ENCODE measurements at regions not wholly inside any gene's neighbourhood (a gene's known extent, or its start where the extent isn't known, plus 50 kb on each side); places are given as distances from the start of the nearest gene placed in this dataset.

DNA sequence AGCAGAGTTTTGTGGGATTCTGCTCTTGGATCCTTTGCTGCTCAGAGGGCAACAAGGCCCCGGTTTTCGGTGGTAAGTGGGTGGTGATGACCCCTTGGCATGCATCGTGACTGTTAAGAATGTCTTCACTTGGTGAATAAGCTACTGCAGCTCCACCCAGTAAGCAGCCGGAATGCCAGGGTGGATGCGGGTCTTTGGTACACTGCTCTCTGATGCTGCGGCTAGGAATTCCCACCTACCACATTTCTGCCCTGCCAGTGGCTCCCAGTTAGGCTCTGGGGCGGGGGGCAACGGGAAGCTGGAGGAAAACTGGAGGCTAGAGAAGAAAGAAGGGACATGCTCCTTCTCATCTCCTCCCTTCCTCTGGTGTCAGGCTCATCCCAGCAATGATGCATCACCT, 180.4 kb upstream of the GALNT2 start:
- TF ChIP-seq, protein P1, sequence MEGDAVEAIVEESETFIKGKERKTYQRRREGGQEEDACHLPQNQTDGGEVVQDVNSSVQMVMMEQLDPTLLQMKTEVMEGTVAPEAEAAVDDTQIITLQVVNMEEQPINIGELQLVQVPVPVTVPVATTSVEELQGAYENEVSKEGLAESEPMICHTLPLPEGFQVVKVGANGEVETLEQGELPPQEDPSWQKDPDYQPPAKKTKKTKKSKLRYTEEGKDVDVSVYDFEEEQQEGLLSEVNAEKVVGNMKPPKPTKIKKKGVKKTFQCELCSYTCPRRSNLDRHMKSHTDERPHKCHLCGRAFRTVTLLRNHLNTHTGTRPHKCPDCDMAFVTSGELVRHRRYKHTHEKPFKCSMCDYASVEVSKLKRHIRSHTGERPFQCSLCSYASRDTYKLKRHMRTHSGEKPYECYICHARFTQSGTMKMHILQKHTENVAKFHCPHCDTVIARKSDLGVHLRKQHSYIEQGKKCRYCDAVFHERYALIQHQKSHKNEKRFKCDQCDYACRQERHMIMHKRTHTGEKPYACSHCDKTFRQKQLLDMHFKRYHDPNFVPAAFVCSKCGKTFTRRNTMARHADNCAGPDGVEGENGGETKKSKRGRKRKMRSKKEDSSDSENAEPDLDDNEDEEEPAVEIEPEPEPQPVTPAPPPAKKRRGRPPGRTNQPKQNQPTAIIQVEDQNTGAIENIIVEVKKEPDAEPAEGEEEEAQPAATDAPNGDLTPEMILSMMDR (conservative IDR thresholded peaks at IDR 0.05) = no peak
- peak overlapping the region; percentile 46 for H3K27ac ChIP-seq

DNA sequence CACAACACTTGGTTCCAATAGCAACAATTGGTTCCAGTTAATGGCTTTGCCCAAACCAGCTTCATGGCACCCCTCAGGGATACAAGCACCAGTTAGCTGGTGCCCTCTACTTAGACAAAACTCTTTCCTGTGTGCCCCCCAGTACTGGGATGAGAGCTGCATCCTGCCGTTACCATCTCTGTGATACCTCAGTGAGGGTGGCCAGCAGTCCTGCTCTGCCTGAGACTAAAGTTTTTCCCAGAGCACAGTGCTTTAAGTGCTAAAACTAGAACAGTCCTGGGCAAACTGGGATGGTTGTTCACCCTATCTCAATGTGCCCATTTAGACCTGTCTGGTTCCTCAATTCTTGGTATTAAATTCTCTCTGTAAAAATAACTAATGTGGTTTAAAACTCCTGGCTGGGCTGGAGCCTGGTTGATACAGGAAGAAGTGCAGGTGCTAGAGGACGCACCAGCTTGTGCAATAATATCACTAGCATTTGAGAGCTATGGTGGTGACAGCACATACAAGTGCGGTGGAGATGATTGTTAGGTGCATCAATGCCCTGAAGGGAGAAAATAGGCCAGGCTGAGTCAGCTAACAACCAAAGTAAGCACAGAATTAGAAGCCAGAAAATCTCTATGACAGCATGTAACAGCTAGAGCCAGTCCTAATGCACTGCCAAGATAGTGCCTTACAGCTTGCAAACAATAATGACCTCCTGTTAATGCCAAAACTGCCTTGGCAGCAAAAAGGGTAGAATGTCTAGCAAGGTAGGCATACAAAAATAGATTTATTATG, 179.8 kb upstream of the GALNT2 start:
- peak overlapping the region; percentile 46 for H3K27ac ChIP-seq
- TF ChIP-seq, protein P1 (conservative IDR thresholded peaks at IDR 0.05) = no peak

DNA sequence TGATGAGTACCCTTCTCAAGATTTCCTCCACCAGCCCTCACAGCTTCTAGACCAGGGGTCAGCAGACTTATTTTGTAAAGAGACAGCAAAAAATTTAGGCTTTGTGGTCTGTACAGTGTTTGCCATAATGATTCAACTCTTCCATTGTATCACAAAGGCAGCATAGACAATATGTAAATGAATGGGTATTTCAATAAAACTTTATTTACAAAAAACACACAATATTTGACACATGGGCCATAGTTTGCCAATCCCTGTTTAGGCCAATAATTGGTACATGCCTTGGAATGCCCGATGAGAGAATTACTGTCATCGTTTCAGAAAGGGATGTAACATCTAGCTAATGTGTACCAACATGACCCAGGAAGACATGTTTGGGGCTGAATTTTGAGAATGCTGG, 178.9 kb upstream of the GALNT2 start:
- TF ChIP-seq, protein P1 (conservative IDR thresholded peaks at IDR 0.05) = no peak
- peak overlapping the region; percentile 46 for H3K27ac ChIP-seq

DNA sequence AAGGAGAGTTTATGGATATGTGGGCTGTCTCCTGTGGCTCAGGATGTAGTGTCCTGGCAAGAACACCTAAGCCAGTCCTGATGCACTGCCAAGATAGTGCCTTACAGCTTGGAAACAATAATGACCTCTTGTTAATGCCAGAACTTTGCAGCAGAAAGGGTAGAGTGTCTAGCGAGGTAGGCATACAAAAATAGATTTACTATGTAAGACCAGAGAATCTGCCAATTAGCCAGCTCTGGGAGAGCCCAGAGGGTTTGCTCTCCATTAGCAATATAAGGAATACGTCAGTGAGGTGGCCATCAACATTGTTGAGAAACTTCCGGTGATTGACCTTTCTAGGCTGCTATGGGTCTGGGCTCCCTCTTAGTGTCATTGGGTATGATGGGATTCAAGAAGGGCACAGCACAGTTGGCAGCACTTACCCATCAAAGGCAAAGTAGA, 178.5 kb upstream of the GALNT2 start:
- H3K27ac ChIP-seq = peak overlapping the region; percentile 46
- TF ChIP-seq, protein P1 (conservative IDR thresholded peaks at IDR 0.05) = no peak

DNA sequence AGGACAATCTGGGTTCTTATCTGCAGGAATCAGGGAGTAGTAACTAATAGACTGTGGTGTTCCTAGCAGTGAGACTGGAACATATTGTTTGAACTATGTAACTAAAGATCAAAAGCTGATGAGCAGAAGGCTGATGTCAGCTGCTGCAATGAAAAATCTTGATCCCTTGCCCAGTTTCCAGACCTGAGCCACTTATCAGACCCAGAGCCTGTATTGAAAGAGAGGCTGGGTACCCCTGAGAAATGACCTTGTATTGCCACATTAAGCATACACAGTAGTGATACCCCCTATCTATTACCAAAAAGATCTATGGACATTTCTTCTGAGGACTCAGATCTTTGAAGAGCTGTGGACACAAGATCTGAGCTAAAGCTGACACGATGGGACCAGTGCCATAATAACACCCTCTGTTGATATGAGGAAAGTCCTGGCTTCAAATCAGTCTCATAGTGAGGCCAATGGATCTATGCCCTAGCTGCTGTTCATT, 178.0 kb upstream of the GALNT2 start:
- TF ChIP-seq, protein P1 (conservative IDR thresholded peaks at IDR 0.05) = no peak
- no peak overlapping the region for H3K27ac ChIP-seq

DNA sequence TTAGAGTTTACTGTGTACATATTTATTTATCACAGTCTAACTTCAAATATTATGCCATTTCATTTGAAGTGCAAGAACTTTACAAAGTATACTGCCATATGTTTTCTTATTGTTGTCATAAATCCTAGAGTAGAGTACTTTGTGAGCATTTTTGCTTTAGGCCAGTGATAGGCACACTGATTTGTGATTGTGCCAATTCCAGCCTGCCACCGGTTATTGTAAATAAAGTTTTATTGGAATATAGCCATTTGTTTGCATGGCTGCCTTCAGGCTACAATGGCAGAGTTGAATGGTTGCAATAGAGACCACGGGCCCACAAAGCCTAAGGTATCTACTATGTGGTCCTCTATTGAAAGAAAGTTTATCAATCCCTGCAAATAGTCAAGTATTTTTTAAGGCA, 175.8 kb upstream of the GALNT2 start:
- H3K27ac ChIP-seq = no peak overlapping the region
- TF ChIP-seq, protein P1 (conservative IDR thresholded peaks at IDR 0.05) = no peak

DNA sequence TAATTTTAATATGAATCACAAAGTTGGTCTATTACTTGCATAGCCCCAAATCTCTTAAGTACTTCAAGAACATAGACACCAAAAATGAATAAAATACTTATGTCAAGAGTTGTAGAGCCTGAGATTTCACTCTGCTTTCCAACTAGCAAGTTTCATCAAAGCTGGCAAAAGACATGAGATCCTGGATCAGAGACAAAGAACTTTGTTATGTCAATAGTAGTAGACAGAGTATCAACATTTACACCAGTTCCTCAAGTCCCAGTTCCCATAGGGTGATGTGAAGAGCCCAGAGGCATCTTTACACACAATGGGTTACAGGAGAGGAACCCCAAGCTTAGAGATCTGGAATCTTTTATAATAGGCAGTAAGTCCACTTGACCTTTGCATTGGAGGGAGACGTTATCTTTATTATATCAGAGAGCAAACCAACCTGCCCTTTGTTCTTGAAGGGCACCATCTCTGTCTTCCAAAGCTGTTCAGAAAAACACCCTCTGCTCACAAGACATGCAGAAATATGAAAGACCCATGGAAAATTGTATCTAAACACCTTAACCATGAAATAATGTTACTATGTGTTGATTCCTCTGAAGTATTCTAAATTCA, 174.4 kb upstream of the GALNT2 start:
- TF ChIP-seq, protein P1 (conservative IDR thresholded peaks at IDR 0.05) = no peak
- no peak overlapping the region for H3K27ac ChIP-seq

Measured in VCaP (cell line).